ENCODE measurements at regions not wholly inside any gene's neighbourhood (a gene's known extent, or its start where the extent isn't known, plus 50 kb on each side); places are given as distances from the start of the nearest gene placed in this dataset.

DNA sequence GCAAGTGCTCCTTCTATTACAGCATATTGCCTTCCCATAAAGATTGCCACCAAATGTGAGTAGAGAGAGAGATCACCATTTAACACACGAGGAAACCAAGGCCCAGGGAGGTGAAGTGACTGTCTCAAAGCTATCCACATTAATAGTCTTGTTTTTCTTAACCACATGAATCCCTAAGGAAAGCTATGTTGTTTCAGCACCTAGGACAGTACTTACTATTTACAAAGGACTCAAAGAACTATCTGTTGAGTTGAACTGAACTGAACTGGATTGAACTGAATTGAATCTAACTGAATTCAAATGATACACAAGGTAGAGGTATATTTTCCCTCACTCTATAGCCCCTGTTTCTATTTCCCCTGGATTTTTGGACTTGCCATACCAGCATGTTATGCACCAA lies 430.4 kb downstream of the CAAP1 start:
- no peak for TF ChIP-seq POLR2AphosphoS5 (IDR thresholded peaks at IDR 0.05; ENCODE audit: low read depth, low read length)
- TF ChIP-seq SIN3A (IDR thresholded peaks at IDR 0.05; ENCODE audit: borderline replicate concordance, insufficient read depth, low read length): no peak

Measured in PFSK-1 (cell line).